HG03442 (cell line): ENCODE measurements at regions not wholly inside any gene's neighbourhood (a gene's known extent, or its start where the extent isn't known, plus 50 kb on each side); places are given as distances from the start of the nearest gene placed in this dataset.
A peak's percentile ranks its signal among the peaks of the same experiment; 100 is the strongest.

Experiments used
- ATAC-seq: cut with Tn5 transposase; IDR thresholded peaks from one replicate; pipeline ENCODE4 v1.9.1; 2021; ENCODE audit warnings: mild to moderate bottlenecking, moderate library complexity; ENCODE audit not compliant: unreplicated experiment

GRCh38 chr3:6125520-6125919 lies 735.4 kb upstream of the GRM7 start:
- ATAC-seq: no peak

GRCh38 chr3:6132684-6133432 lies 728.1 kb upstream of the GRM7 start:
- no peak for ATAC-seq

- no peak for ATAC-seq
These were observed 718.2 kb upstream of the GRM7 start for GRCh38 chr3:6142707-6143106.

- ATAC-seq: no peak
These were observed 713.0 kb upstream of the GRM7 start for GRCh38 chr3:6147883-6148282.

GRCh38 chr3:6155650-6156338 lies 705.1 kb upstream of the GRM7 start:
- no peak for ATAC-seq

GRCh38 chr3:6165951-6166350 lies 695.0 kb upstream of the GRM7 start:
- no peak for ATAC-seq

- no peak for ATAC-seq
These were observed 692.7 kb upstream of the GRM7 start for GRCh38 chr3:6168256-6168655.

- no peak for ATAC-seq
These were observed 687.9 kb upstream of the GRM7 start for GRCh38 chr3:6172871-6173642.

- no peak for ATAC-seq
These were observed 683.5 kb upstream of the GRM7 start for GRCh38 chr3:6177417-6177816.

GRCh38 chr3:6179761-6180160 lies 681.2 kb upstream of the GRM7 start:
- ATAC-seq: no peak

- ATAC-seq: no peak
These were observed 680.7 kb upstream of the GRM7 start for GRCh38 chr3:6180171-6180570.

GRCh38 chr3:6182476-6182875 lies 678.4 kb upstream of the GRM7 start:
- ATAC-seq: no peak

GRCh38 chr3:6182909-6183308 lies 678.0 kb upstream of the GRM7 start:
- ATAC-seq: no peak

- ATAC-seq: no peak
These were observed 671.5 kb upstream of the GRM7 start for GRCh38 chr3:6189384-6189783.

GRCh38 chr3:6204891-6205290 lies 656.0 kb upstream of the GRM7 start:
- no peak for ATAC-seq

GRCh38 chr3:6216135-6217026 lies 644.5 kb upstream of the GRM7 start:
- ATAC-seq: no peak

- no peak for ATAC-seq
These were observed 640.5 kb upstream of the GRM7 start for GRCh38 chr3:6220447-6220846.

- ATAC-seq: no peak
These were observed 638.8 kb upstream of the GRM7 start for GRCh38 chr3:6222069-6222468.

GRCh38 chr3:6223572-6223971 lies 637.3 kb upstream of the GRM7 start:
- ATAC-seq: peak; percentile 46

- no peak for ATAC-seq
These were observed 631.8 kb upstream of the GRM7 start for GRCh38 chr3:6228958-6229683.
